ENCODE measurements at regions not wholly inside any gene's neighbourhood (a gene's known extent, or its start where the extent isn't known, plus 50 kb on each side); places are given as distances from the start of the nearest gene placed in this dataset.

DNA sequence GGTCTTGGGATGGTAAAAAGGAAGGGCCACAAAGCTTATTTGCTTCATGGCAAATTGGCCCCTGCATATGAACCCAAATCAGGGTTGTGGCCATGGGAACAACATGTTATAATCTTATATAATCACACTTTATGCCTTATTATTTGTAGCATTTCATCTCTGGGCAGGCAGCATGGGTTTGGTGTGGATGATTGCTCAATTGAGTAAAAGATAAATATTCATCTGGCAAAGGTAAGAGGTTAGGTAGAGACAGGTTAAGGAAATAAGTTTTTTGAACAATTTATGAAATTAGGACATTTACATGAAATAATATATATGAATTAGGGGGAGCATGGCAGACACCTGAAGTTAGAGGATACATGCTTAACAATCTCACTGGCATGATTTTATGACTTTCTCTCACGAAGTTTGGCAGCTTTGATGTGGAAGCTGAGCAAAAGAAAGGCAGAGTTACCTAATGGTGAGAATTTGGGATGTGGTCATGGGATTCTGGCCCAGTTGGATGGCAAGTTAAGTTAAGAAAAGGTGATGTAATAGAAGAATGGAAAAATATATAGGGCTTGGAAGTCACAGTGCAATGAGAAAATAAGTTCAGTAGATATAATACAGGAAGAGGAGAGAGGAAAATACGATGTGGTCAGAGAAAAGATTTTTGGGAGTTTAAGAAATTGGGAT, 88.1 kb upstream of the FAM3C start:
- TF ChIP-seq, protein P1, sequence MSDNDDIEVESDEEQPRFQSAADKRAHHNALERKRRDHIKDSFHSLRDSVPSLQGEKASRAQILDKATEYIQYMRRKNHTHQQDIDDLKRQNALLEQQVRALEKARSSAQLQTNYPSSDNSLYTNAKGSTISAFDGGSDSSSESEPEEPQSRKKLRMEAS (IDR thresholded peaks at IDR 0.05; ENCODE audit: low read depth), result no peak
- TF ChIP-seq EZH2phosphoT487 (IDR thresholded peaks at IDR 0.05; ENCODE audit: borderline replicate concordance, low read depth), result no peak
- TF ChIP-seq, protein P2, sequence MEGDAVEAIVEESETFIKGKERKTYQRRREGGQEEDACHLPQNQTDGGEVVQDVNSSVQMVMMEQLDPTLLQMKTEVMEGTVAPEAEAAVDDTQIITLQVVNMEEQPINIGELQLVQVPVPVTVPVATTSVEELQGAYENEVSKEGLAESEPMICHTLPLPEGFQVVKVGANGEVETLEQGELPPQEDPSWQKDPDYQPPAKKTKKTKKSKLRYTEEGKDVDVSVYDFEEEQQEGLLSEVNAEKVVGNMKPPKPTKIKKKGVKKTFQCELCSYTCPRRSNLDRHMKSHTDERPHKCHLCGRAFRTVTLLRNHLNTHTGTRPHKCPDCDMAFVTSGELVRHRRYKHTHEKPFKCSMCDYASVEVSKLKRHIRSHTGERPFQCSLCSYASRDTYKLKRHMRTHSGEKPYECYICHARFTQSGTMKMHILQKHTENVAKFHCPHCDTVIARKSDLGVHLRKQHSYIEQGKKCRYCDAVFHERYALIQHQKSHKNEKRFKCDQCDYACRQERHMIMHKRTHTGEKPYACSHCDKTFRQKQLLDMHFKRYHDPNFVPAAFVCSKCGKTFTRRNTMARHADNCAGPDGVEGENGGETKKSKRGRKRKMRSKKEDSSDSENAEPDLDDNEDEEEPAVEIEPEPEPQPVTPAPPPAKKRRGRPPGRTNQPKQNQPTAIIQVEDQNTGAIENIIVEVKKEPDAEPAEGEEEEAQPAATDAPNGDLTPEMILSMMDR (IDR thresholded peaks at IDR 0.05), result no peak
- TF ChIP-seq TCF12 (IDR thresholded peaks at IDR 0.05), result no peak
- no peak for TF ChIP-seq YY1 (IDR thresholded peaks at IDR 0.05; ENCODE audit: low read depth)
- TF ChIP-seq USF2 (IDR thresholded peaks at IDR 0.05; ENCODE audit: borderline replicate concordance, low read depth, low read length), result no peak
- no peak for TF ChIP-seq EP300 (IDR thresholded peaks at IDR 0.05; ENCODE audit: borderline replicate concordance in 1 of 2, low read depth in 1 of 2, low read length in 1 of 2)

Measured in SK-N-SH (cell line).